ENCODE measurements at regions not wholly inside any gene's neighbourhood (a gene's known extent, or its start where the extent isn't known, plus 50 kb on each side); places are given as distances from the start of the nearest gene placed in this dataset.

DNA sequence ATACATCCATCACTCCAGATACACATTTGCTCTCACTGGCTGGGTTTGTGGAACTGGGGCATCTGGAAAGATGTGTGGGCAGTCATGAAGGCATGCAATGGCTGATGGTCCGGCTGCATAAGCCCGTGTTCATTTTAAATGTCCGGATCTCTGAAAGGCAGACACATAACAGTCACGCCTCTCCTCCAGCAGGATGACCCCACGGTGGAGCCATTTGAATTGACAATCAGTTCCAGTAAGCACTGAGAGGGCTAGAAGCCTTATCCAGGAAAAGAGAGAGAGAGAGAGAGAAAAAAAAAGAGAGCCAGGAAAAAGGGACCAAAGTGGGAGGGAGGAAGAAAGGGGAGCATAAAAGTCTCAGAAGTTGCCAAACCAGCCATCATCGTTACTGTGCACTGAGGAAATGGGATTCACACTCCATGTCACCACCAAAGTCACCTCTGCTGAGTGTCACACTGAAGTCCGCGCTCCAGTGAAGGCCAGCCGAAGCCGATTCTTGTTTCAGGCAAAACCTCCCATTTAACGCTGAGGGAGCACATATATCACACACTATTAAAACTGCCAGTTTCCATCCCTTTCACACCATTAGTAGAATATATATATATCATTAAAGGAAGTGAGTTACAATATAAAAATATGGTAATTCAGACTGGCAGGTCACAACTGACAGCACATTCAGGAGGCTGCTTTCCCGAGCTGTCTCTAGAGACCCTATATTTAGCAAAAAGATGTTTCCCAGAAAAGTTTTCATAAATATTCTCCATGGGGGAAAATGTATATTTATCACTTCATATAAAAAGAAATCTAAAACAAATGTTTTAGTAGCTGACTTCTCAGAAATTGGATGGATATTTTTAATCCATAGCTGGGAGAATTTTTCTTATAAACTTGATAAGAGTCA is 142.0 kb downstream of the ACTR3 start:
- TF ChIP-seq EZH2 (IDR thresholded peaks at IDR 0.05; ENCODE audit: borderline replicate concordance, insufficient read depth, low read length, poor library complexity, severe bottlenecking) (no peak), TAF1 (IDR thresholded peaks at IDR 0.05; ENCODE audit: low read depth) (no peak), CTCF (IDR thresholded peaks at IDR 0.05; ENCODE audit: poor library complexity, severe bottlenecking) (no peak), REST (IDR thresholded peaks at IDR 0.05; ENCODE audit: borderline replicate concordance) (no peak), EP300 (conservative IDR thresholded peaks at IDR 0.05; ENCODE audit: poor library complexity, severe bottlenecking) (no peak), POLR2AphosphoS5 (IDR thresholded peaks at IDR 0.05) (no peak), MXI1 (conservative IDR thresholded peaks at IDR 0.05; ENCODE audit: poor library complexity, severe bottlenecking) (no peak)
